Neural crest cell (in vitro differentiated cells): ENCODE measurements at regions not wholly inside any gene's neighbourhood (a gene's known extent, or its start where the extent isn't known, plus 50 kb on each side); places are given as distances from the start of the nearest gene placed in this dataset.

Experiments used
- DNase-seq: peaks from one replicate; pipeline ENCODE4 v3.0.0; 2021; ENCODE audit warnings: low read depth, mixed read lengths, low spot score
- H3K27ac Mint-ChIP-seq: one replicate; pipeline ENCODE4 v1.8.0; 2021; ENCODE audit warnings: mild to moderate bottlenecking, mixed read lengths; ENCODE audit not compliant: unreplicated experiment
- H3K27me3 Mint-ChIP-seq: 2 replicates; pipeline ENCODE4 v1.8.0; 2021; ENCODE audit warnings: low read depth, mild to moderate bottlenecking, mixed read lengths
- H3K36me3 Mint-ChIP-seq: 2 replicates; pipeline ENCODE4 v1.8.0; 2021; ENCODE audit warnings: low read depth, mild to moderate bottlenecking, mixed read lengths
- H3K4me1 Mint-ChIP-seq: 2 replicates; pipeline ENCODE4 v1.8.0; 2021; ENCODE audit warnings: mixed read lengths
- H3K4me3 Mint-ChIP-seq: one replicate; pipeline ENCODE4 v1.8.0; 2021; ENCODE audit warnings: mild to moderate bottlenecking, mixed read lengths
- H3K9me3 Mint-ChIP-seq: 2 replicates; pipeline ENCODE4 v1.8.0; 2021; ENCODE audit warnings: mixed read lengths
- CTCF ChIP-seq: fragments of 200-600 bp; sonication (generic); conservative IDR thresholded peaks from 2 replicates; pipeline ENCODE4 v1.5.0; 2021; ENCODE audit warnings: antibody characterized with exemption, mild to moderate bottlenecking

GRCh38 chr20:40781327-40782042 lies 92.4 kb upstream of the MAFB start:
- Mint-ChIP-seq H3K4me3 (no peak overlapping the region), H3K4me1 (no peaks in the 10 kb centered on the region), H3K9me3 (no peaks in the 10 kb centered on the region), H3K27me3 (peaks cover 8% of the 10 kb centered on the region), H3K36me3 (no peaks in the 10 kb centered on the region), H3K27ac (no peak overlapping the region)
- no peak for TF ChIP-seq CTCF
- DNase-seq: no peak

- no peaks in the 10 kb centered on the region for H3K4me1 Mint-ChIP-seq
- TF ChIP-seq CTCF: no peak
- H3K9me3 Mint-ChIP-seq: no peaks in the 10 kb centered on the region
- no peak overlapping the region for H3K4me3 Mint-ChIP-seq
- no peaks in the 10 kb centered on the region for H3K36me3 Mint-ChIP-seq
- DNase-seq: no peak
- H3K27ac Mint-ChIP-seq: no peak overlapping the region
- H3K27me3 Mint-ChIP-seq: peaks cover 10% of the 10 kb centered on the region
Measured at GRCh38 chr20:40782043-40782368, 93.0 kb upstream of the MAFB start.

- H3K36me3 Mint-ChIP-seq: no peaks in the 10 kb centered on the region
- H3K4me3 Mint-ChIP-seq: no peak overlapping the region
- H3K27me3 Mint-ChIP-seq: peaks cover 29% of the 10 kb centered on the region
- H3K4me1 Mint-ChIP-seq: no peaks in the 10 kb centered on the region
- no peaks in the 10 kb centered on the region for H3K9me3 Mint-ChIP-seq
- H3K27ac Mint-ChIP-seq: no peak overlapping the region
- no peak for DNase-seq
- no peak for TF ChIP-seq CTCF
Measured at GRCh38 chr20:40785346-40785745, 96.3 kb upstream of the MAFB start.

GRCh38 chr20:40786336-40786735 lies 97.3 kb upstream of the MAFB start:
- no peak for DNase-seq
- Mint-ChIP-seq H3K27me3 (peaks cover 31% of the 10 kb centered on the region), H3K36me3 (no peaks in the 10 kb centered on the region), H3K27ac (no peak overlapping the region), H3K9me3 (no peaks in the 10 kb centered on the region), H3K4me3 (no peak overlapping the region), H3K4me1 (no peaks in the 10 kb centered on the region)
- no peak for TF ChIP-seq CTCF

GRCh38 chr20:40787941-40788340 lies 98.9 kb upstream of the MAFB start:
- Mint-ChIP-seq H3K27ac (no peak overlapping the region), H3K4me1 (no peaks in the 10 kb centered on the region), H3K27me3 (peaks cover 33% of the 10 kb centered on the region), H3K4me3 (no peak overlapping the region), H3K9me3 (no peaks in the 10 kb centered on the region), H3K36me3 (no peaks in the 10 kb centered on the region)
- DNase-seq: no peak
- TF ChIP-seq CTCF: no peak
